NCI-H146 (cell line): ENCODE measurements at regions not wholly inside any gene's neighbourhood (a gene's known extent, or its start where the extent isn't known, plus 50 kb on each side); places are given as distances from the start of the nearest gene placed in this dataset.
"Not testable (repeated sequence)": the region's sequence is repeated elsewhere in the genome, so short reads cannot be mapped to it uniquely, and the experiment has no call there.

ENCODE experiments used
- DNase-seq: peaks from one replicate; lab custom pipeline; 2025; lab: John Stamatoyannopoulos, UW

DNA sequence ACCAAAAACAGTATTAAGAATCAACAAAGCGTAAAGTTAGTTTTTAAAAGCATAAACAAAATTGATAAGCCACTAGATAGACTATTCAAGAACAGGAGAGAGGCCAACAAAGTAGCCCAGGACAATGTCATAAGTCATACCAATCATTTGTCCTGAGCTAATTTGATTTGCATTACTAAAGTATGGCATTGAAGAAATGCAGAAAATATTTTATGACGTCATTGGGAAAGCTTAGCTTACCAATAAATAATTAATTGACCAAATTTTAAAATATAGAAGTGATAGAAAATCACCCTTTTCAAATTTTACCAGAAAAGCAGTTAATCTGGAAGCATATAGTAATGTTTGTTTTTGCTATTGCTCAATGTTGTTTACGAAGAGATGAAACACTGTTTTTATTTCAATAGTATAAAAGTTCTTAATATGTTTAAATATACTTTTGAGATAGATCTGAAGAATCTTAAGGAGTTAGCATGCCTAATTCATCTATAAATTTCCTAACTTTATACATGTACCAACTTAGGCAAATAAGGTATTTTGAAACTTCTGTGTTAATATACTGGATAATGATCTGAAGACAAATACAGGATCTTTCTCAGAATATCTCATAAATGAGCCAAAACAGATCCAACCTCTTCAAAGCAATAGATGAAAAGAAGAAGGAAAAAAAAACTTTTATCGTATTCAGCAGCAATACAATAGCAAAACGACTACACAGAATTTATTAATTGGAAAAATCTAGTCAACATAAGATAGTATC lies 1118.5 kb downstream of the SLC16A7 start:
- no peak for DNase-seq

DNA sequence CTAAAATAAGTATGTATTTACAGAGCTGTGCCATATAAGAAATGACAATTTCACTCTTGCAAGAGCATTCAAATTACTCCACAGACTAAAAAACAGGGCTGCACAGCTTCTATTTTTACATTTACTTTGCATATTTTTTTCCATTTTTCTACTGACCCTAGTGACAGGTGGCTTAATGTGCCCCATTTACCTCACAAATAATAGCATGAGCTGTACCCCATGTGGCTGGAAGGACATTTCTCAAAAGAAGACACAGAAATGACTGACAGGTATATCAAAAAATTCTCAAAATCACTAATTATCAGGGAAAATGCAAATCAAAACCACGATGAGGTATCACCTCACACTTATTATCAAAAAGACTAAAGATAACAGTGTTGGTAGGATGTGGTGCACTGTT lies 1128.6 kb downstream of the SLC16A7 start:
- no peak for DNase-seq

DNA sequence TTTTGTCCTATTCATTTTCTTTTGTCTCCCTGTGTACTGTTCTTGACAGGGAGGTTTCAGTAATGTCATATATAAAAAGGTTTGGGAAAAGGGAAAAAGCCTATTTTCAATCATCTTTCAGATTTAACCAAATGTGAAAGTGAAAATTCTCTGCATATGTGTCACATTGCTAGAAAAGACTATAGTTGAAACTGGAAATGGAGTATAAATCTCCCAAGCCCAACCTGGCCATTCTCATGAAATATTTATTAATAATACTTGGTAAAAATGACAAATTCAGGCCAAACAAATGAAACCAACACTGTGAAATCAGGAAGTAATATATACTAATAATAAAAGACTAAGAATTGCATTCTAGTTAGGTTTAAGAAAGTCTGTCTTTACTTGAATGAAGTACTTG lies 1129.2 kb downstream of the SLC16A7 start:
- DNase-seq, result no peak

DNA sequence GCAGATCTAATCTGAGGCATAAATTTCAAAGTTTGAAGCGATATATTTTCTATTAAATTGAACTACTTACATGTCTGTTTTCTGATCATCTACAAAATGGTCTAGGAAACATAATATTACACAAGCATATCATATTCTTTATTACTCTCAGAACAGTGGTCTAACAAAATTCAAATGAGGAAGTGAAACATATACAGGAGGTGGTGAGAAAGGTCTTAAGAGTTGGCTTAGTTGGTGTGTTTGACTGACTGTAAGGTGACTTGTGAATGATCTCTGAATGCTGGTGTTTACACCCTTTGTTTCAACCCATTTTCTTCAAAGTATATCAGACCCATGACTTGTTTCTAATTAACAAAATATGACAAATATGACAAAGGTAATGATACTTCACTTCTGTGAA lies 1156.8 kb downstream of the SLC16A7 start:
- DNase-seq, result no peak

DNA sequence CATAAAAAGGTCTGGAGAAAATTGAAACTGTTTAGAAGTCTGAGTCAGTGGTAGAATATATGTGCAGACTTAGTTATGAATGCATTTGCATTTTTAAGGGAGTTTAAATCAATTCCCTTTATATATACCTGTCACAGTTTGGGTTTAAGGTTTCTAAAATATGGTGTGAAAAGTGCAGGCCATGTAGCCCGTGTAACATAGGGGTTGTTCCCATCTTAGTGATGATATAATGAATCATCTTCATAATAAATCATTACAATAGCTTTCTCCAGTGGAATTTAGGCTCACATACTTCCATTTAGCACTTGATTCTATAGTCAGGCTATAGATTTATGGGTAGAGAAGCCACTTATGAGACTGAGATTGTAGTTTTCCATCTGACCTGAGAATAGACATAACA lies 1162.4 kb downstream of the SLC16A7 start:
- DNase-seq, result no peak

DNA sequence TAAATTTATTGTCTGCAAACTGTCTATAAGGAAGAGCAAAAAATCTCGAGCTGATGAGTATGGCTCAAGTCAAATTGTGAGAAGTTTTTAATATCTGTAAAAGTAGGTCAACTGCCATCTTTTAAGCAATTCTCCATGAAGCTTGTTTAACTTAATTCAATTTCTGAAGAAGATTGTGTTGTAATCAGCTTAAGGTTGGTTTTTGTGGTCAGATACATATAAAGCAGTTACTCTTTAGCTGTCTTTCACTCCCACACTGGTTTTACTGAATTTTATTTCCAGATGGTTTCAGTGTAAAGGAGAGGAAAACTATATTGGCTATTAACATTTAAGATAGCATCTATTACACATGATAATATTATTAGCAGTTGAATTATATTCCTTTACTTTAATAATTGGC lies 1165.1 kb downstream of the SLC16A7 start:
- no peak for DNase-seq

DNA sequence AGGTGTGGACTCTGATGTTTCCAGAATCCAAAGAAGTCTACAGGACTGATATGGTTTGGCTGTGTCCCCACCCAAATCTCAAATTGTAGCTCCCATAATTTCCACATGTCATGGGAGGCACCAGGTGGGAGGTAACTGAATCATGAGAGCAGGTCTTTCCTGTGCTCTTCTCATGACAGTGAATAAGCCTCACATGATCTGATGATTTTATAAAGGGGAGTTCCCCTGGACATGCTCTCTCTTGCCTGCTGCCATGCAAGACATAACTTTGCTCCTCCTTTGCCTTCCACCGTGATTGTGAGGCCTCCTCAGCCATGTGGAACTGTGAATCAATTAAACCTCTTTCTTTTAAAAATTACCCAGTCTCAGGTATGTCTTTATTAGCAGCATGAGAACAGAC lies 1205.3 kb downstream of the SLC16A7 start:
- not testable (repeated sequence) for DNase-seq

DNA sequence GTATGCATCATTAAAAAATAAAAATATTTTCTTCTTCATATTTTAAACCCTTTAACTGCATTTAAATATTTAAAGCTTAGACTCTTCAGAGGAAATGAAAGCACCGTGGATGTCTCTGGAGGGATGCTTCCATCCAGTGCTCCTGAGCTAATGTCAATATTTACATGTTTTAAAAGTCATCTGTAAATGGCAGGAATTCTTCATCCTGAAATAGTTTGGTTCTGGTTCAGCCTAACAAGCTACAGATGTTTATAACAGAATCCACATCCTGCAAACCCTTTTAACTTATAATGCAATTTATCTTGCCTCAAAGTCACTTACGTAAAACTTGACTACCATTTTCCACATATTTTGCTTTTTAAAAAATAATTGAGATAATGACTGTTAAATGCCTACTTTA lies 1207.3 kb downstream of the SLC16A7 start:
- no peak for DNase-seq

DNA sequence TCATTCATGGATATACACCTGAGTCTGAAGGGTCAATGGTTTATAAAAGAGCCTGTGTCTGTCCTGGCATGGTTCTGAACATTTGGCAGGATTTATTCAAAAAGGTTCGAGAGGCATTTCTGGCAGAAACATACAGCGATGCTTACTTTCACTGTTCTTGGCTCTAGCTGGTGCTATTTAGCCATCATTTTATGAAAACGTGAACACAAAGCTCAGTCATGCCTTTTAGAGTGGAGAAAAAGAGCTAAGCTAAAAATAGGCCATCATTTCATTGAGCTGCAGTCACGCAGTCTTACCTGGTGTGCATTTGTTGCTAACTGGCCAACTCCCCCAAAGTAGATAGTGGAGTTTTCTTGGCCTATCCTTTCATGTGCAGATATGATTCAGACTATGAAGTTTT lies 1209.5 kb downstream of the SLC16A7 start:
- DNase-seq, result no peak

DNA sequence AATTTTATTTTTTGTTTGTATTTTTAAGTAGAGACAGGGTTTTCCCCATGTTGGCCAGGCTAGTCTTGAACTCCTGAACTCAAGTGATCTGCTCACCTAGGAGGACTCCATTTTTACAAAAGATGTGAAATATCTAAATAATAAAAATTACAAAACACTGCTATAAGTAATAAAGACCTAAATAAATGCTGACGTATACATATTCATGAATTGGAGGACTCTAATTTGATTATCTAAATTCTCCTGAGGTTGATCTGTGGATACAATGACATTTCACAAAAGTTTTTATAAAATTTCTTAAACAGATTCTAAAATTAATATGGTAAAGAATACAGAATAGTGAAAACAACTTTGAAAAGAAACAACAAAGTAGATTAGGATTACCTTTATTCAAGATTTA lies 1224.0 kb downstream of the SLC16A7 start:
- DNase-seq, result no peak

DNA sequence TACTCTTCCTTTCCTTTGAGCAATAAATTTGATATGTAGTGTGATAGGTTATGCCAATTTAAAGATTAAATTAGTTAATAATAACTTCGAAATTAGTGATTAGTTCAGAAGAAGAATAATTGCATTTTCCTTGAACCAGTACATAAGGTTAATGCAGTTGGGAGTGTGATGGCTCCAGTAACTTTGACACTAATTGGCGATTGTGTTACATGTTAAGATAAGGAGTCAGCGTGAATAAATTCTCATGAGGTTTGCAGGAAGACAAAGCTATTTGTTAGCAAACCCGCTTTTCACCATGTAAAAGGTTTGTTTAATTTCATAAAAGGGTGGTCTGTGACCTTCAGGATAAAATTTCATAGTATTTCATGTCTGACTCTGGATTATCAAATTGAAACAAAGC lies 1226.8 kb downstream of the SLC16A7 start:
- no peak for DNase-seq

DNA sequence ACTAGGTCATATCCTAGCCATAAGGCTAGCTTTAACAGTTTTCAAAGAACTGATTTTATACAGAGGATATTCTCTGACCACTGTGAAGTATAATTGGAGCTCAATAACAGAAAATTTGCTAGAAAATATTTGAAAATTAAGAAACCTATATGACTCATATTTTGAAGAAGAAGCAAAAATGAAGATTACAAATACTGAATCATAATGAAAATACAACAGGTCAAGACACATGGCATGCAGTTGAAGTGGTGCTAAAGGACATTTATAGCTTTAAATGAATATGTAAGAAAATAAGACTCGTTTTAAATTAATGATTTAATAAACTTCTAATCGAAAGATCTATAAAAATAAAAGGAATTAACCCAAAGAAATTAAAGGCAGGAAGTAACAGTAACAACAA lies 1234.6 kb downstream of the SLC16A7 start:
- DNase-seq, result no peak

DNA sequence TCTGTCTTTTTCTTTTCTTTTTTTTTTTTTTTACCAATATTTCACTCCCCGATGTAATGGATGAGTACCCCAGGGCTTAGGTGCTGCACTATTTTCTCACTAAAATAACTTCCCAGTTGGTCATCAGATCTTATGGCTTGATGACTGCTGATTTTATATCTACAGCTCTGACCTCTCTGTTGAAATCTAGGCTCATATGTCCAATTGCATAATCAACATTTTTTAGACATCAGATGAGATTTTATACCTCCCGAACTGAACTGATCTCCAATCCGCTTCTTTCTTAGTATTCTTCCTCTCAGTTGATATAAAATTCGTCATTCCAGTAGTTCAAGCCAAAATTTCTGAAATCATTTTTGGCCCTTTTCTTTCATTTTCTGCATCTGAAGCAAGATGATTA lies 1236.5 kb downstream of the SLC16A7 start:
- DNase-seq, result no peak

DNA sequence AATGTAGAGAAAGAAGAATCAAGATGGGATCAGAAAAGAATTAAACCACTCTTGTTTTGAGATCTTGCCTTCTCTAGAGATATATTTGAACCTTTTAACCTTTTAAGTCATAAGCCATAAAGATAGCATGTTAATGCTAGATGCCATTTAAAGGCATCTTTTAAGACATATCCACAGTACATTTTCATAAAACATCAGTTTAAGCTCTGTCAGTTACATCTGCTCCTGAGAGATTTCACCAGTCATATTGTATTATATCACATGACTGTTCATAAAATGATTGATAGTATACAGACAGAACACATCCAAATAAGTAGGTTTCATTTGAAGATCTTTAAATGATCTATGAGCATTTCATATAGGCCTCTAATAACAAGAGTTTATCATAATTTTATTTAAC lies 1238.5 kb downstream of the SLC16A7 start:
- DNase-seq, result no peak

DNA sequence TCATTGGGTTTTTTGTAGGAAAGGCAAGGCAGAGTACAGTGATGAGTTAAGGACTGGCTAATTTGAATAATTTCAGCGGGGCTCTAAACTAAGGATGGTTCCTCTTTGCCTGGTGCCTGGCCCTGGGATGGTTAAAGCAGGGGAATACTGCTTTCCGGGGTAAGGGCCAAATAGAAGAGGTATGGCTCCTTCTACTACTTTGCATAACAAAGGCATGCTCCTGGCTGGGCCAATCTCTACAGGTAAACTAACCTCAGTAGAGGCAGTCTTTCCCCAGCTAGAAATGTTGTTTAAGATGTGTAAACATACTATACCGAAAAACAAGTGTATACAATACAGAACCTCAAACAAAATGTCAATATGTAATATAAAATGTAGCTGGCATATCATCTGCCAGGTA lies 1239.0 kb downstream of the SLC16A7 start:
- DNase-seq, result no peak

DNA sequence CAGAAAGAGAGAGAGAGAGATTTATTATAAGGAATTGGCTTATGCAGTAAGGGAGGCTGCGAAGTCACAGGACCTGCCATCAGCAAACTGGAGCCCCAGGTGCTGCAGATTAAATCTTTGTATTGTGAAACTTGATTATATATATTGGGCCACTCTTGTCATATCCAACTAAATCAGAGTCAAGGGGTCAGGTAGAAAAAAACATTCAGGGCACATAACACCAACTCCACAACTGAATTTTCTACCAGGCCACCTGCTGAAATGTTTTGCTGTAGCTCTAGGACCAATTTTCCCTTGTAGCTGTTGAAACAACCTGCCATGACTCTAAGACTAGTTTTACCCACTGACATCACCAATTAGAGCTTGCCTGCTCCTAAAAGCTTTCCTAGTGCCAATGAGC lies 1240.8 kb downstream of the SLC16A7 start:
- no peak for DNase-seq

DNA sequence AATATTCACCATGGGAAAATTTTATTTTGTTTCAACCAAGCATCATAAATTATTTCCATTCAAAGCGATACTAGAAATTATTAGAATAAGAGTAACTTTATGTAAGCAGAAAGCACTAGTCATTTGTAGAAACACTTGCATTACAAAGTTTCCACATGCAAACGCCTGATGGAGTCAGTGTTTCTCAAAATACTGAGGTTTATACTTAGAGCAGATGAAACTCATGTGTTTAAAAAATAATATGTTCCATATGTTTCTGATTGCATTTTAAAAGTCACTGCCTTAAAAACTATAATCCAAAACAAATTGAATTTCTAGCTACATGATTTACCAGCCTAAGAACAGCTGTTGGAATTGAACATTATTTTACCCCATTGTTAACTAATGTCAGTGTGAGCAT lies 1246.4 kb downstream of the SLC16A7 start:
- DNase-seq, result no peak

DNA sequence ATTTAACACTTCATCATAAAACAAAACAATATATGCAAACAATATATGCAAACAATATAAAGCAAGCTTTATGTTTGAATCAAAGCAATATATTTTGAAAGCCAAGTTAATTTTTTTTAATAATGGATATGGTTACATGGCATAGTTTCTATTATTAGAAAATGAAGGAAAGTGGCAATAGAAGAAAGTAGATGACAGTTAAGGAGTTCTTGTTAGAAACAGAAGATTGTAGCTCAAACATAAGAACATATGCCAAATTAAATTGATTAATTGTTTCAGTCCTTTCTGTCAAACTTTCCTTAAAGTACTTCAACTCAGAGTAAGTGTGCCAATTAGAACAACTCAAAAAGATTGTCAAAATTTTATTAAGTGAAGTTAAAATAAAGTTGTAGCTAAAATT lies 1248.3 kb downstream of the SLC16A7 start:
- DNase-seq, result no peak

DNA sequence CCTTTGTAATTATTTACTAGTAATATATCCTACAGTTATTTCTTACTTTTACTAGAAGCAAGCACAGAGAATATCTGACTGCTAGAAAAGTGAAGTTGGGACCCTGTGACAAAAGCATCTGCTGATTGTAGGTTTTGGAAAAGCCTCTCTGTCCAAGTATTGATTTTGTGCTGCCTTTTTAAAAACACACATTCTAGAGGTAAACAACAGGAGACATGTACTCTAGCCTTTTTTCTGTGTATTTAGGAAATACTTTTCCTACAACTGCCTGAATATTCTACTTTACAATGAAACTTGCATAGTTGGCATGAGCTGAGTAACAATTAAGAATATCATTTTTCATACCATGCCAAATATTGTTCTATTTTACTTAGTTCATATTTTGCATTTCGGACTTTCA lies 1249.0 kb downstream of the SLC16A7 start:
- DNase-seq, result no peak

DNA sequence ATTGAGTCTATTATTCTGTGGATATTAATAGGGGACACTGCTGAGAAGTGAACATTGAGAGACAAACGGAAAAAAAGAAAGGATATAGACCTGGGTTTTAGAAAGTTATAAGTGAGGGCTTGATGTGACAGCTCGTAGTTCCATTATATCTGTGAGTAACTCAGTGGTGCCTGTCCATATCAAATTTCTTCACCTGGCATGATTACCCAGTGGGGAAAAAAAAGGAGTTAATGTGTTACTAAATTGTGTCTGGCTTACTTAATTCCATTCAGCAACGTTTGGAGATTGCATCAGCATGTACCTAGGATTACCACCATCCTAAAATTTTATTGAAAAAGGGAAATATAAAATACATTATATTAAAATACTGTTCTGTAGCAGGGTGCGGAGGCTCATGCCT lies 1249.9 kb downstream of the SLC16A7 start:
- DNase-seq, result no peak

DNA sequence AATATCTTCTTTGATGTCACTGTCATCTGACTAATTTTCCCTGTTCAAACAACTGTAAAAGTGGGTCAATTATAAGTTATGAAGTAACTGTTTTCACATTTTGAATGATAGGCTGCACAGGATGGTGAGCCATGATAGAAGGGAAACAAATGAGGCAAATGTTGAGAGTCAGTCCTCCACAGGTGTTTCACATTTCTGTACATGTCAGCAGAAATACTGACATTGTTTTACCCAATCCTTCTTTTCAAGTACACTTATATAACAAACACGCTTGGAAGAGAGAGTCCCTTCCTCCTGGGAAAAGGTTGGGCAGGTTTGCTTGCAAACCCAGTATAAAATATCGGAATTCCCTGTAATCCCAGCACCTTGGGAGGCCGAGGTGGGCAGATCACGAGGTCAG lies 1251.5 kb downstream of the SLC16A7 start:
- DNase-seq, result no peak

DNA sequence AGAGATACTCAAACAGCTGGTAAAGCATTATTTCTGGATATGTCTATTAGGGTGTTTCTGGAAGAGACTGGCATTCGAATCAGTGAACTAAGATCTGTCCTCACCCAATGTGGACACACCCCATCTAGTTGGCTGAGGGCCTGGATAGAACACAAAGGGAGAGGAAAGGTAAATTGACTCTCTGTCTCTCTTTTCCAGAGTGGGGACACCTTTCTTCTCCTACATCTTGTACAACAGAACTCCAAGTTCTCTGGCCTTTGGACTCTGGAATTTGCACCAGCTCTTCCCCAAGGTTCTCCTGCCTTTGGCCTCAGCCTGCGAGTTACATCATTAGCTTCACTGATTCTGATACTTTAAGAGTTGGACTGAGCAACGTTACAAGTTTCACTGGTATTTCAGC lies 1253.9 kb downstream of the SLC16A7 start:
- DNase-seq, result no peak

DNA sequence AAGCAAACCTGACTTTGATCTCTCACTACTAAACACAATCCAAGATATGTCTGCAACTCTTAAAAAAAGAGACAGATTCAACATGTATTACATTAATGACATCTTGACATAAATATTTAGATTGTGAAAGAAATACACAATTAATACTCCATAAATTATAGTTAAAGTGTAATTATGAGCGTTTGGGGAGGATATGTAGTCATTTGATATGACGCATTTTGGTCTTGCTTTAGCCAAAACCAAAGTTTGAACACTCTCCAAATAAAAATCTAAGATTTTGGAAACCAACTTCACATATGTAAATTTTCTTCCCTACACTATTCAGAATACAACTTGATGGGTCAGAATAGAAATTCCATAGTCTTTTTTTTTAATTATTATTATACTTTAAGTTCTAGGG lies 1257.6 kb downstream of the SLC16A7 start:
- no peak for DNase-seq

DNA sequence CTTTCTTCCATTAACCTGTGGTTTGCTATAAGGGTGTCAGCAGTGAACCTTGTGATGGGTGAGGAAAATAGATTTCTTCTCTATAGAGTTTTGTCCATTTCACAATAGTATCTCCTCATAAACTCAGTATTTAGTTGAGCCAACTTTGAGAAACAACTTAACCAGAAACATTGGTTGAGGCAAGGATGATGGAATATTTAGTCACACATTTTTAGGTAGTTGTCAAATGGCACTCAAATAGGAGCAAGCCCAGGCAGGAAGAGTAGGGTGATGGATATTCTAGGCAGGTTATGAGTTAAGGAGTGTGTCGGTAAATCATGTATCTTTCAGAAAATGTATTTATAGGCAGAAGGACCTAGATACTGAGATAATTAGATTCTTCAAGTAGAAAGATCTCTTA lies 1267.6 kb downstream of the SLC16A7 start:
- no peak for DNase-seq

DNA sequence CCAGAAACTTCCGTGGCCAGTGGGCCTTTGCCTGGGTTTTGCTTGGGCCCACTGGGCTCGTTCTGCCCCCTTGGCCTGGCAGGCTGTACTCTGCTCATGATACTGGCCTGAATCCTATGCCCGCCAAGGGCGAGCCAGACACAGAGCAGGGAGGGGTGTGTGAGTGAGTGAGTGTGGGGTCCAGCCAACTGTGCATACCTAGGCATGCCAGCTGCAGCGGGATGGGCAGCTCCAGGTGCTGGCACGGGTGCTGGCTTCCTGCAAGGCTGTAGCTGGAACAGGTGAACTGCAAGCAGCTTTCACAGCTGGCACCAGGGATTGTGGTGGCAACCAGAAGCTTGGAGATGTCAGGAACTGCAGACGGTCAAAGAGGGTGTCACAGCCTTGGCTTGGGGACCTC lies 1276.4 kb downstream of the SLC16A7 start:
- no peak for DNase-seq
